ENCODE measurements at regions not wholly inside any gene's neighbourhood (a gene's known extent, or its start where the extent isn't known, plus 50 kb on each side); places are given as distances from the start of the nearest gene placed in this dataset.

- H3K36me3 ChIP-seq (ENCODE audit: control insufficient read depth, insufficient read depth, low read length) = no peaks in the 10 kb centered on the region
- DNase-seq (no peak), ATAC-seq (ENCODE audit: low read depth) (no peak)
- no peak overlapping the region for H4K8ac ChIP-seq (ENCODE audit: low read depth in 2 of 2, low read length in 2 of 2)
- H3K4me1 ChIP-seq (ENCODE audit: control insufficient read depth, insufficient read depth, low read length) = no peaks in the 10 kb centered on the region
- H2AK5ac ChIP-seq (ENCODE audit: low read depth, low read length) = no peak overlapping the region
- no peak overlapping the region for H3K18ac ChIP-seq (ENCODE audit: low read depth, low read length)
- no peak overlapping the region for H3K4me2 ChIP-seq (ENCODE audit: low read depth, low read length)
- H3K9me1 ChIP-seq (ENCODE audit: insufficient read depth, low read length) = no peaks in the 10 kb centered on the region
- ChIA-PET POLR2A (ENCODE audit: unreplicated experiment) (no interaction called here), CTCF (no interaction called here)
- H4K5ac ChIP-seq (ENCODE audit: low read depth, low read length) = no peak overlapping the region
- intact Hi-C loops (cut with micrococcal nuclease) (no loop called here), dilution Hi-C loops (cut with HindIII; ENCODE audit: low sequenced_read_pairs, unreplicated experiment) (no loop called here), in situ Hi-C loops (cut with MboI; ENCODE audit: low sequenced_read_pairs) (no loop called here)
- H2BK20ac ChIP-seq (ENCODE audit: low read depth, low read length) = no peak overlapping the region
- no peak overlapping the region for H3K9ac ChIP-seq (ENCODE audit: low read depth, low read length)
- no peak overlapping the region for H3K23ac ChIP-seq (ENCODE audit: low read depth, low read length)
- no peak overlapping the region for H4K91ac ChIP-seq (ENCODE audit: insufficient read depth, low read depth, low read length)
- H3K79me1 ChIP-seq (ENCODE audit: low read depth in 1 of 2, low read length in 2 of 2) = no peaks in the 10 kb centered on the region
- no peak overlapping the region for H2AFZ ChIP-seq (replicated peaks; ENCODE audit: low read length, poor library complexity)
- H3K14ac ChIP-seq (replicated peaks; ENCODE audit: low read depth, low read length) = no peak overlapping the region
- H3K4ac ChIP-seq (ENCODE audit: low read depth, low read length) = no peak overlapping the region
- H2BK120ac ChIP-seq (ENCODE audit: low read depth, low read length) = no peak overlapping the region
- TF ChIP-seq ELK1 (IDR thresholded peaks at IDR 0.05; ENCODE audit: borderline replicate concordance, low read depth, low read length) (no peak), RFX5 (IDR thresholded peaks at IDR 0.05; ENCODE audit: low read depth, low read length) (no peak), POLR2A (IDR thresholded peaks at IDR 0.05; ENCODE audit: low read depth, low read length) (no peak), USF2 (IDR thresholded peaks at IDR 0.05; ENCODE audit: low read depth, low read length) (no peak), SMC3 (IDR thresholded peaks at IDR 0.05; ENCODE audit: low read depth, low read length) (no peak), RCOR1 (IDR thresholded peaks at IDR 0.05; ENCODE audit: insufficient replicate concordance, low read length) (no peak), MAFK (IDR thresholded peaks at IDR 0.05; ENCODE audit: low read depth, low read length) (no peak), RAD21 (IDR thresholded peaks at IDR 0.05; ENCODE audit: low read length) (no peak), CTCF (conservative IDR thresholded peaks at IDR 0.05; ENCODE audit: low read depth, low read length) (no peak), CEBPB (IDR thresholded peaks at IDR 0.05; ENCODE audit: low read depth, low read length) (no peak), FOS (IDR thresholded peaks at IDR 0.05; ENCODE audit: low read depth, low read length) (no peak), NFE2L2 (IDR thresholded peaks at IDR 0.05; ENCODE audit: low read depth, low read length) (no peak), CHD1 (IDR thresholded peaks at IDR 0.05; ENCODE audit: low read depth, low read length) (no peak), MAZ (IDR thresholded peaks at IDR 0.05; ENCODE audit: borderline replicate concordance, low read depth, low read length) (no peak), BHLHE40 (IDR thresholded peaks at IDR 0.05; ENCODE audit: low read depth, low read length) (no peak), MXI1 (IDR thresholded peaks at IDR 0.05; ENCODE audit: borderline replicate concordance, low read depth, low read length) (no peak)
- no CpG with 5 or more reads among the region's 1 CpG for WGBS, 2 experiments (ENCODE audit: extremely low coverage in 2 of 2, insufficient read length in 1 of 2)
- H3K27ac ChIP-seq (ENCODE audit: insufficient read depth, low read length) = no peak overlapping the region
- no peak overlapping the region for H2BK15ac ChIP-seq (ENCODE audit: low read depth, low read length)
- H2BK5ac ChIP-seq (ENCODE audit: low read depth, low read length, poor library complexity, severe bottlenecking) = no peak overlapping the region
- BruUV-seq (replicated peaks) = no TSS peak
- no peaks in the 10 kb centered on the region for H3K9me3 ChIP-seq (ENCODE audit: control insufficient read depth, insufficient read depth, low read length)
- H3K27me3 ChIP-seq (ENCODE audit: control insufficient read depth, insufficient read depth, low read length) = no peaks in the 10 kb centered on the region
- H3K56ac ChIP-seq (ENCODE audit: extremely low read depth, insufficient read depth, low read length) = no peak overlapping the region
- H2AK9ac ChIP-seq (replicated peaks; ENCODE audit: low read depth, low read length, poor library complexity) = no peak overlapping the region
- H3K4me3 ChIP-seq (ENCODE audit: insufficient read depth, low read depth, low read length) = no peak overlapping the region
- no peaks in the 10 kb centered on the region for H4K20me1 ChIP-seq (ENCODE audit: insufficient read depth, low read length)
Measured at GRCh38 chr7:117944886-117945285, 71.6 kb upstream of the CTTNBP2 start.

Measured in IMR-90 (cell line).